ENCODE measurements at regions not wholly inside any gene's neighbourhood (a gene's known extent, or its start where the extent isn't known, plus 50 kb on each side); places are given as distances from the start of the nearest gene placed in this dataset.
"Not testable (repeated sequence)": the region's sequence is repeated elsewhere in the genome, so short reads cannot be mapped to it uniquely, and the experiment has no call there.

DNA sequence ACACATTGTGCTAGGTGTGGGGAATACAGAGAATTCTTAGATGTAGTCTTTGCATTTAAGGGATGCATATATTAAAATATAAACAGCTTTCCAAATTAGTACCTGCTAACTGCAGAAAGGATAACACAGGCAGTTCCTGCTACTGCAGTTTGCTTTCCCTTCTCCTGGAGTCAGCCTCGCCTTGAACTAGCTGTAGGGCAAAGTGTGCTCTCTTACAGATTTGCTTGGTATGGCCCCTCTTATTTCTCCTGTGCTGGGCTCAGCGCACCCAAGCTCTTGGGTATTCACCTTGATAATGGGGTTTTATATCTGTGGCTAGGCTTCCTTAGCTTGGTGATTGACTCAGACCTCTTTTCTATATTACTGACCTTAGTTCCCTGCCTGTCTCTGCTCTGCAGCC is 108.4 kb upstream of the PNPT1 start:
- ChIA-PET POLR2A (no interaction called here), CTCF (interaction anchor here (1.1 kb wide), 1 partner anchor 9 kb away, joined by 4 read pairs; no protein-coding TSS in a partner anchor)
- no peak overlapping the region for H3K4me3 ChIP-seq (ENCODE audit: low read depth, low read length)
- TF ChIP-seq, protein P1, sequence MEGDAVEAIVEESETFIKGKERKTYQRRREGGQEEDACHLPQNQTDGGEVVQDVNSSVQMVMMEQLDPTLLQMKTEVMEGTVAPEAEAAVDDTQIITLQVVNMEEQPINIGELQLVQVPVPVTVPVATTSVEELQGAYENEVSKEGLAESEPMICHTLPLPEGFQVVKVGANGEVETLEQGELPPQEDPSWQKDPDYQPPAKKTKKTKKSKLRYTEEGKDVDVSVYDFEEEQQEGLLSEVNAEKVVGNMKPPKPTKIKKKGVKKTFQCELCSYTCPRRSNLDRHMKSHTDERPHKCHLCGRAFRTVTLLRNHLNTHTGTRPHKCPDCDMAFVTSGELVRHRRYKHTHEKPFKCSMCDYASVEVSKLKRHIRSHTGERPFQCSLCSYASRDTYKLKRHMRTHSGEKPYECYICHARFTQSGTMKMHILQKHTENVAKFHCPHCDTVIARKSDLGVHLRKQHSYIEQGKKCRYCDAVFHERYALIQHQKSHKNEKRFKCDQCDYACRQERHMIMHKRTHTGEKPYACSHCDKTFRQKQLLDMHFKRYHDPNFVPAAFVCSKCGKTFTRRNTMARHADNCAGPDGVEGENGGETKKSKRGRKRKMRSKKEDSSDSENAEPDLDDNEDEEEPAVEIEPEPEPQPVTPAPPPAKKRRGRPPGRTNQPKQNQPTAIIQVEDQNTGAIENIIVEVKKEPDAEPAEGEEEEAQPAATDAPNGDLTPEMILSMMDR (IDR thresholded peaks at IDR 0.05; ENCODE audit: insufficient read depth, low read length, missing control alignments): no peak
- no peak for DNase-seq (ENCODE audit: low read depth, low spot score)

DNA sequence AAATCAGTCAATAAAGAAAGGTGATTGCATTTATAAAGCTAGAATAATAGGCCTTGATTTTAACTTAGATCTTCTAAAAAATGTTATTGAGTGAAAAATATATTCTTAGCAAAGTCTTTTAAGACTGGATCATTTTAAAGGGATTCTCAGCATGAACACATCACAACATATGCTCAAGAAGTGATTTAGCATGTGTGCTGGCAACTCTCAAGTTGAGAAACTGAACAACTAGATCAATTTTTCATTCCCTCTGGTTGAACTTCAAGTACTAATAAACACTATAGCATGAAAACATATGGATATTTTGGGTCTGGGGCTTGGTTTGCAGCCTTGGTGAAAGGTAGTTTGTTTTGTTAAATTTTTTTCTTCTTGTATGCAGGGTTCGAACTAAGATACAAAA is 107.8 kb upstream of the PNPT1 start:
- CTCF ChIA-PET: interaction anchor here (1.0 to 1.3 kb wide), 4 partner anchors 10 to 43 kb away, joined by 3 to 5 read pairs (median 3); no protein-coding TSS in a partner anchor
- TF ChIP-seq, protein P1 (IDR thresholded peaks at IDR 0.05; ENCODE audit: insufficient read depth, low read length, missing control alignments): no peak
- H3K4me3 ChIP-seq (ENCODE audit: low read depth, low read length): no peak overlapping the region
- POLR2A ChIA-PET: no interaction called here
- no peak for DNase-seq (ENCODE audit: low read depth, low spot score)

DNA sequence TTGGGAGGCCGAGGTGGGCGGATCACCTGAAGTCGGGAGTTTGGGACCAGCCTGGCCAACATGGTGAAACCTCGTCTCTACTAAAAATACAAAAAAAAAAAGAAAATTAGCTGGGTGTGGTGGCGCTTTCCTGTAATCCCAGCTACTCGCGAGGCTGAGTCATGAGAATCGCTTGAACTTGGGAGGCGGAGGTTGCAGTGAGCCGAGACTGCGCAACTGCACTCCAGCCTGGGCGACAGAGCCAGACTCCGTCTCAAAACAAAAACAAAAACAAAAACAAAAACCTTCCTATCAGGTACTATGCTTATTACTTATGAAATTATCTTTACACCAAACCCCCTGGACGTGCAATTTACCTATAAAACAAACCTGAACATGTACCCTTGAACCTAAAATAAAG is 106.0 kb upstream of the PNPT1 start:
- POLR2A ChIA-PET; DNase-seq (ENCODE audit: low read depth, low spot score); H3K4me3 ChIP-seq (ENCODE audit: low read depth, low read length): not testable (repeated sequence)
- CTCF ChIA-PET: interaction anchor here (1.6 kb wide), 1 partner anchor 28 kb away, joined by 5 read pairs; no protein-coding TSS in a partner anchor

DNA sequence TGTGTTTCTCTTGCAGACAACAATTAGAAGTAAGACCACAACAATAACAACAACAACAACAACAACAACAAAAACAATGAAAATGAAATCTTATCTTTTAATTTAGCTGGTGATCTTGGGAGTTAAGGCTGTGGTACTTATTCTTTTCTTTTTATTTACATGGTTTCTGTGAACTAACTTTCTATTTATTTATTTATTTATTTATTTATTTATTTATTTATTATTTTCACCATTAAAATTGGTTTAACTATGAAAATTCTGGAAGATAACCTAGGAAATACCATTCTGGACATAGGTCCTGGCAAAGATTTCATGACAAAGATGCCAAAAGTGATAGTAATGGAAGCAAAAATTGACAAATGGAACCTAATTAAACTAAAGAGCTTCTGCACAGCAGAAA is 102.5 kb upstream of the PNPT1 start:
- ChIA-PET POLR2A (no interaction called here), CTCF (no interaction called here)
- H3K4me3 ChIP-seq (ENCODE audit: low read depth, low read length): no peak overlapping the region
- TF ChIP-seq, protein P1 (IDR thresholded peaks at IDR 0.05; ENCODE audit: insufficient read depth, low read length, missing control alignments): no peak
- DNase-seq (ENCODE audit: low read depth, low spot score): no peak

DNA sequence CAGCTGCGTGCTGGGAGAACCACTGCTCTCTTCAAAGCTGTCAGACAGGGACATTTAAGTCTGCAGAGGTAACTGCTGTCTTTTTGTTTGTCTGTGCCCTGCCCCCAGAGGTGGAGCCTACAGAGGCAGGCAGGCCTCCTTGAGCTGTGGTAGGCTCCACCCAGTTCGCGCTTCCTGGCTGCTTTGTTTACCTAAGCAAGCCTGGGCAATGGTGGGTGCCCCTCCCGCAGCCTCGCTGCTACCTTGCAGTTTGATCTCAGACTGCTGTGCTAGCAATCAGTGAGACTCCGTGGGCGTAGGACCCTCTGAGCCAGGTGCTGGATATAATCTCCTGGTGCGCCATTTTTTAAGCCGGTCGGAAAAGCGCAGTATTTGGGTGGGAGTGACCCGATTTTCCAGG is 100.0 kb upstream of the PNPT1 start:
- POLR2A ChIA-PET: not testable (repeated sequence)

DNA sequence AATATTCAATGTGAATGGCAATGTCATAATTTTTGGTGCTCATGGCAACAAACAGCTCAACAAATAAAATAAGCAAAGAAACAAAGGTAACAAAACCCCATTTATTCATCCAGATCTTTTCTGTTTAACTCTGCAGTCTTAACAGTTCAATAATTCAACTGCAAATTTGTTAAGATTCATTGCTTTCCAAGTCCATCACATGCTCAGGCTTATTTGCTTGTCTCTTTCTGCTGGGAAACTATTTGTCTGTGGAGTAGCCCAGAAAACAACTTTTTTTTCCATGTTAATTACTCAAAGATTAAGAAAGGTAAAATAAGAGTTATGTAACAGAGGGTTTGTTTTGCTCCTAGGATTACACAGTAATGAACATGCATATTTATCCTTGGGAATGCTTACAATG is 92.6 kb upstream of the PNPT1 start:
- H3K4me3 ChIP-seq (ENCODE audit: low read depth, low read length): no peak overlapping the region
- CTCF ChIA-PET: interaction anchor here (1.3 kb wide), 1 partner anchor 15 kb away, joined by 4 read pairs; no protein-coding TSS in a partner anchor
- POLR2A ChIA-PET: no interaction called here
- TF ChIP-seq, protein P1 (IDR thresholded peaks at IDR 0.05; ENCODE audit: insufficient read depth, low read length, missing control alignments): no peak
- no peak for DNase-seq (ENCODE audit: low read depth, low spot score)

More for the DNA sequence above, 100.0 kb upstream of the PNPT1 start:
- DNase-seq (ENCODE audit: low read depth, low spot score); CTCF ChIA-PET; H3K4me3 ChIP-seq (ENCODE audit: low read depth, low read length): not testable (repeated sequence)

DNA sequence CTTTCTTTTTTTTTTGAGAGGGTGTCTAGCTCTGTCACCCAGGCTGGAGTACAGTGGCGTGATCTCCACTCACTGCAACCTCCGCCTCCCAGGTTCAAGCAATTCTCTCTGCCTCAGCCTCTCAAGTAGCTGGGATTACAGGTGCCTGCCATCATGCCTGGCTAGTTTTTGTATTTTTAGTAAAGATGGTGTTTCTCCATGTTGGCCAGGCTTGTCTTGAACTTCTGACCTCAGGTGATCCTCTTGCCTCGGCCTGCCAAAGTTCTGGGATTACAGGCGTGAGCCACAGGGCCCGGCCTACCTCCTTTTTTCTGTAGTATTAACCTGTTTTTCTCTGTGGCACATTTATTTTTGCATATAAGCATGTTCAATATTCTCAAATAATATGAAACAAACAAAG is 90.1 kb upstream of the PNPT1 start:
- DNase-seq (ENCODE audit: low read depth, low spot score); POLR2A ChIA-PET; H3K4me3 ChIP-seq (ENCODE audit: low read depth, low read length); CTCF ChIA-PET: not testable (repeated sequence)

DNA sequence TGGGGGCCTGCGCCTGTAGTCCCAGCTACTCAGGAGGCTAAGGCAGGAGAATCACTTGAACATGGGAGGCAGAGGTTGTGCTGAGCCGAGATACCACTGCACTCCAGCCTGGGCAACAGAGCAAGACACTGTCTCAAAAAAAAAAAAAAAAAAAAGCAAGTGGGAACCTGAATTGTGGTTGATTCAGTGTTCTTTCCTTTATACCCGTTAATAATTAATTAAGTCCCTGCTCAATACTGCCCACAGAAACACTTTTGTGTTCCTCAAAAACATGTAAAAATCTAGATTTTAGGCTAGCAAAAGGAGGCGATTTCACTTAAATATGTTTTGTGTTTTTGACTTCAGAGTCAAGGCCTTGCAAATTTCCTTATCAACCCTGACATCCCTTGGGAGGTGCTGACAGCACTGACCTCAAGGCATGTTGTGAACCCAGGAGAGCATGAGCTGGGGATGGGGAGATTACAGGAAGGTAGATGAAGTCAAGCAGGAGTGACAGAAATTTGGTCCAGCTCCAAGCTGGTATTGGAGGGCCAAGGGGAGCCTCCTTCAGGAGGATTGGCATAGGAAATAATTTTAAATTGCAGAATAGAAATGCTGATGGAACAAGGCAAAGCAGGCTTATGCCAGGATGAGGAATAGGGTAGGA is 89.0 kb upstream of the PNPT1 start:
- H3K4me3 ChIP-seq (ENCODE audit: low read depth, low read length): no peak overlapping the region
- ChIA-PET CTCF (interaction anchor here (3.8 kb wide), 1 partner anchor 179 kb away, joined by 17 read pairs; no protein-coding TSS in a partner anchor), POLR2A (interaction anchor here (0.6 kb wide), 1 partner anchor 1617 kb away, joined by 3 read pairs; no protein-coding TSS in a partner anchor)
- DNase-seq (ENCODE audit: low read depth, low spot score): no peak
- TF ChIP-seq, protein P1 (IDR thresholded peaks at IDR 0.05; ENCODE audit: insufficient read depth, low read length, missing control alignments): no peak

Data from AG04449 (cell line).